ENCODE measurements at regions not wholly inside any gene's neighbourhood (a gene's known extent, or its start where the extent isn't known, plus 50 kb on each side); places are given as distances from the start of the nearest gene placed in this dataset.

GRCh38 chr6:81999826-82000225 lies 247.3 kb upstream of the TENT5A start:
- H3K4me2 ChIP-seq = no peak overlapping the region
- H3K27me3 ChIP-seq = no peaks in the 10 kb centered on the region
- H3K9me3 ChIP-seq (replicated peaks in 1 of 11) = no peaks in the 10 kb centered on the region
- H3K4me3 ChIP-seq = no peak overlapping the region
- H3K27ac ChIP-seq = no peak overlapping the region
- no peak for TF ChIP-seq Cebpa-rat (IDR thresholded peaks at IDR 0.05)
- no peaks in the 10 kb centered on the region for H4K20me1 ChIP-seq
- no peaks in the 10 kb centered on the region for H3K36me3 ChIP-seq
- H3K9ac ChIP-seq = no peak overlapping the region
- peaks cover 0 to 23% (median 0%) of the 10 kb centered on the region in 10 experiments; a peak in 4 of 20 replicates for H3K4me1 ChIP-seq

- H3K4me2 ChIP-seq = no peak overlapping the region
- H3K4me3 ChIP-seq = no peak overlapping the region
- TF ChIP-seq Cebpa-rat (IDR thresholded peaks at IDR 0.05) = no peak
- H3K4me1 ChIP-seq = peaks cover 0 to 23% (median 0%) of the 10 kb centered on the region in 10 experiments; a peak in 4 of 20 replicates
- H3K27me3 ChIP-seq = no peaks in the 10 kb centered on the region
- H3K36me3 ChIP-seq = no peaks in the 10 kb centered on the region
- H4K20me1 ChIP-seq = no peaks in the 10 kb centered on the region
- no peak overlapping the region for H3K9ac ChIP-seq
- H3K27ac ChIP-seq = no peak overlapping the region
- no peaks in the 10 kb centered on the region for H3K9me3 ChIP-seq (replicated peaks in 1 of 11)
Observed at GRCh38 chr6:81999270-81999669, 246.8 kb upstream of the TENT5A start.

GRCh38 chr6:81998432-81998831 lies 246.0 kb upstream of the TENT5A start:
- Histone ChIP-seq H3K9ac (no peak overlapping the region), H3K27ac (peak overlapping the region in 2 of 11 experiments; percentile 61 to 64; a peak in 3 of 22 replicates), H3K27me3 (no peaks in the 10 kb centered on the region), H3K36me3 (no peaks in the 10 kb centered on the region), H3K9me3 (replicated peaks in 1 of 11) (no peaks in the 10 kb centered on the region), H4K20me1 (no peaks in the 10 kb centered on the region), H3K4me1 (peaks cover 0 to 23% (median 0%) of the 10 kb centered on the region in 10 experiments; a peak in 4 of 20 replicates), H3K4me3 (no peak overlapping the region), H3K4me2 (no peak overlapping the region)
- TF ChIP-seq Cebpa-rat (IDR thresholded peaks at IDR 0.05) = no peak

GRCh38 chr6:81997090-81997926 lies 244.8 kb upstream of the TENT5A start:
- no peaks in the 10 kb centered on the region for H4K20me1 ChIP-seq
- no peaks in the 10 kb centered on the region for H3K36me3 ChIP-seq
- H3K4me1 ChIP-seq = peaks cover 0 to 23% (median 0%) of the 10 kb centered on the region in 10 experiments; a peak in 4 of 20 replicates
- peak overlapping the region in 3 of 11 experiments; percentile 21 to 44 (median 35); a peak in 4 of 22 replicates for H3K4me2 ChIP-seq
- H3K27me3 ChIP-seq = no peaks in the 10 kb centered on the region
- H3K4me3 ChIP-seq = no peak overlapping the region
- H3K27ac ChIP-seq = peak overlapping the region in 4 of 11 experiments; percentile 26 to 64 (median 44); a peak in 5 of 22 replicates
- no peak for TF ChIP-seq Cebpa-rat (IDR thresholded peaks at IDR 0.05)
- no peaks in the 10 kb centered on the region for H3K9me3 ChIP-seq (replicated peaks in 1 of 11)
- H3K9ac ChIP-seq = peak overlapping the region in 2 of 11 experiments; percentile 38 to 59; a peak in 2 of 22 replicates

- no peak for TF ChIP-seq Cebpa-rat (IDR thresholded peaks at IDR 0.05)
- Histone ChIP-seq H3K4me3 (no peak overlapping the region), H3K9me3 (replicated peaks in 1 of 11) (no peaks in the 10 kb centered on the region), H4K20me1 (no peaks in the 10 kb centered on the region), H3K4me1 (peaks cover 0 to 23% (median 0%) of the 10 kb centered on the region in 10 experiments; a peak in 4 of 20 replicates), H3K9ac (no peak overlapping the region), H3K27me3 (no peaks in the 10 kb centered on the region), H3K36me3 (no peaks in the 10 kb centered on the region), H3K27ac (peak overlapping the region in 2 of 11 experiments; percentile 61 to 64; a peak in 2 of 22 replicates), H3K4me2 (0 out of 22 replicates have a peak overlapping the region, but pooled peaks of 1 of the 11 experiments have one; percentile 44)
Observed at GRCh38 chr6:81996414-81996813, 243.9 kb upstream of the TENT5A start.

GRCh38 chr6:81995548-81996289 lies 243.2 kb upstream of the TENT5A start:
- 0 out of 22 replicates have a peak overlapping the region, but pooled peaks of 1 of the 11 experiments have one; percentile 5 for H3K4me2 ChIP-seq
- no peak overlapping the region for H3K4me3 ChIP-seq
- no peaks in the 10 kb centered on the region for H3K27me3 ChIP-seq
- no peaks in the 10 kb centered on the region for H4K20me1 ChIP-seq
- no peaks in the 10 kb centered on the region for H3K36me3 ChIP-seq
- no peak overlapping the region for H3K9ac ChIP-seq
- H3K27ac ChIP-seq = no peak overlapping the region
- peaks cover 0 to 23% (median 0%) of the 10 kb centered on the region in 10 experiments; a peak in 4 of 20 replicates for H3K4me1 ChIP-seq
- TF ChIP-seq Cebpa-rat (IDR thresholded peaks at IDR 0.05) = no peak
- H3K9me3 ChIP-seq (replicated peaks in 1 of 11) = no peaks in the 10 kb centered on the region

GRCh38 chr6:81988871-81989270 lies 236.4 kb upstream of the TENT5A start:
- Histone ChIP-seq H3K4me2 (no peak overlapping the region), H3K36me3 (no peaks in the 10 kb centered on the region), H3K9me3 (replicated peaks in 1 of 11) (no peaks in the 10 kb centered on the region), H3K4me3 (no peak overlapping the region), H4K20me1 (no peaks in the 10 kb centered on the region), H3K9ac (no peak overlapping the region), H3K27ac (no peak overlapping the region), H3K4me1 (no peaks in the 10 kb centered on the region), H3K27me3 (no peaks in the 10 kb centered on the region)
- TF ChIP-seq Cebpa-rat (IDR thresholded peaks at IDR 0.05) = no peak

GRCh38 chr6:81988446-81988845 lies 236.0 kb upstream of the TENT5A start:
- Histone ChIP-seq H3K9me3 (replicated peaks in 1 of 11) (no peaks in the 10 kb centered on the region), H3K4me3 (no peak overlapping the region), H3K27ac (no peak overlapping the region), H3K4me2 (no peak overlapping the region), H4K20me1 (no peaks in the 10 kb centered on the region), H3K27me3 (no peaks in the 10 kb centered on the region), H3K9ac (no peak overlapping the region), H3K36me3 (no peaks in the 10 kb centered on the region), H3K4me1 (no peaks in the 10 kb centered on the region)
- no peak for TF ChIP-seq Cebpa-rat (IDR thresholded peaks at IDR 0.05)

GRCh38 chr6:81987293-81987692 lies 234.8 kb upstream of the TENT5A start:
- Histone ChIP-seq H3K27me3 (no peaks in the 10 kb centered on the region), H3K27ac (no peak overlapping the region), H3K36me3 (no peaks in the 10 kb centered on the region), H3K9ac (no peak overlapping the region), H3K4me3 (no peak overlapping the region), H4K20me1 (no peaks in the 10 kb centered on the region), H3K9me3 (replicated peaks in 1 of 11) (no peaks in the 10 kb centered on the region), H3K4me2 (no peak overlapping the region), H3K4me1 (no peaks in the 10 kb centered on the region)
- no peak for TF ChIP-seq Cebpa-rat (IDR thresholded peaks at IDR 0.05)

All from BLaER1 treated with 17β-estradiol and CSF1 and Interleukin-3, amounts not matched to agents 10 nM and 100 nM (cell line).